DOHH2 (cell line): ENCODE measurements at regions not wholly inside any gene's neighbourhood (a gene's known extent, or its start where the extent isn't known, plus 50 kb on each side); places are given as distances from the start of the nearest gene placed in this dataset.

Experiments
- H3F3A ChIP-seq: fragments of 200-600 bp; sonication (generic), shearing (Covaris generic); 2 replicates; pipeline ENCODE4 v1.6.0; 2016; ENCODE audit warnings: antibody characterized with exemption, mild to moderate bottlenecking; ENCODE audit not compliant: control insufficient read depth, insufficient read depth
- H3K27ac ChIP-seq: fragments of 200-600 bp; sonication (generic); 2 replicates; pipeline ENCODE4 v1.5.1; 2014; ENCODE audit warnings: low read depth, mild to moderate bottlenecking, low read length, moderate library complexity
- H3K27me3 ChIP-seq: fragments of 200-600 bp; sonication (generic); 2 replicates; pipeline ENCODE4 v1.6.1; 2014; ENCODE audit warnings: mild to moderate bottlenecking, low read length, mixed read lengths; ENCODE audit not compliant: control insufficient read depth
- H3K36me3 ChIP-seq: fragments of 200-600 bp; sonication (generic); 2 replicates; pipeline ENCODE4 v1.6.1; 2014; ENCODE audit warnings: mild to moderate bottlenecking, low read length, moderate library complexity, mixed read lengths; ENCODE audit not compliant: control insufficient read depth
- H3K4me1 ChIP-seq: fragments of 200-600 bp; sonication (generic); 2 replicates; pipeline ENCODE4 v1.6.1; 2014; ENCODE audit warnings: mild to moderate bottlenecking, low read length, mixed read lengths; ENCODE audit not compliant: control insufficient read depth
- H3K4me2 ChIP-seq: fragments of 200-600 bp; sonication (generic); 2 replicates; pipeline ENCODE4 v1.6.0; 2014; ENCODE audit warnings: mild to moderate bottlenecking, low read length, moderate library complexity
- H3K4me3 ChIP-seq: fragments of 200-600 bp; sonication (generic); 2 replicates; pipeline ENCODE4 v1.5.1; 2014; ENCODE audit warnings: mild to moderate bottlenecking, low read length, mixed read lengths
- H3K79me2 ChIP-seq: fragments of 200-600 bp; sonication (generic); 2 replicates; pipeline ENCODE4 v1.6.1; 2014; ENCODE audit warnings: mild to moderate bottlenecking, low read length, mixed read lengths; ENCODE audit not compliant: control insufficient read depth
- H3K9me2 ChIP-seq: fragments of 200-600 bp; sonication (generic); replicated peaks from 2 replicates; pipeline ENCODE4 v1.6.1; 2014; ENCODE audit warnings: mild to moderate bottlenecking, low read length, mixed read lengths; ENCODE audit not compliant: control insufficient read depth
- H3K9me3 ChIP-seq: fragments of 200-600 bp; sonication (generic); 2 replicates; pipeline ENCODE4 v1.6.1; 2014; ENCODE audit warnings: antibody characterized with exemption, low read length, mixed read lengths; ENCODE audit not compliant: control insufficient read depth, insufficient read depth
- H4K20me1 ChIP-seq: fragments of 200-600 bp; sonication (generic); 2 replicates; pipeline ENCODE4 v1.6.0; 2014; ENCODE audit warnings: low read depth, mild to moderate bottlenecking, antibody characterized with exemption, low read length, moderate library complexity; ENCODE audit not compliant: control insufficient read depth, insufficient read depth
- EZH2phosphoT487 ChIP-seq: fragments of 200-600 bp; sonication (generic); IDR thresholded peaks from 2 replicates; pipeline ENCODE4 v1.6.1; 2017; ENCODE audit warnings: borderline replicate concordance, mild to moderate bottlenecking, antibody characterized with exemption, low read length, moderate library complexity, mixed read lengths
- TF ChIP-seq, protein P1 (sequence below): fragments of 200-600 bp; sonication (generic); IDR thresholded peaks from one replicate; pipeline ENCODE4 v1.5.1; 2014; ENCODE audit warnings: antibody characterized with exemption, mild to moderate bottlenecking, low read depth, low read length; ENCODE audit not compliant: poor library complexity, severe bottlenecking

DNA sequence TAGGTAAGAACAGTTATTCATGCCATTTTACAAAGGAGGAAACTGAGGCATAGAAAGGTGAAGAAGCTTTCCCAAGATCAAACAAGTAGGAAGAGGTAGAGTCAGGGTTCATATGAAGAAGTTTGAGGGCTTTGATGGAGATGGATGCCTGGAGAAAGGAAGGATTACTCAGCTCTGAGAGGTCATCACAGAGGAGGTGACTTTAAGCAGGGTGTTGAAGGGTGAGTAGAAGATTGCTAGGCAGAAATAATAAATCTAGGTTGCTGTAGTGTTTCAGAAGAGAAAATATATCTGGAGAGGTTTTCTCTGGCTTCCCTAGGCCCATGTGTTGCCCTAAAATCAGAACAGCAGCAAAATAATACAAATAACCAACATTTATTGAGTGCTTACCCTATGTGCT, 196.3 kb downstream of the PALM2AKAP2 start:
- no peak overlapping the region for H3K27ac ChIP-seq

DNA sequence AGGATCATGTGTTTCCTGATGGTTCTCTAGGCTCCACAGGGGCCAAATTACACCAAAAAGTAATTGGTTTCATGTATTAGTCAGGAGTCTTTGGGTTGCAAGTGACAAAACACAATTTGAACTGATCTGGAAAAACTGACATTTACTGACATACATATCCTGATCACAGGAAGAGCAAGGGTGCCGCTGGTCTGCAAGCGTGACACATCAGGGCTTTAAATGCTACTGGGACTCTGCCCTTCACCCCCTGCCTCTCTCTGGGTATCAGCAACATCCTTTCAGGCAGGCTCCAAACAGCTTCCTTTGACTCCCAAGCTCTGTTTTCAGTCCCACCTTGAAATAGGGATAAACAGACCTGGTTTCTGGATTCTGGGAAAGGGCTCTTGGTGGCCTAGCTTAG, 197.5 kb downstream of the PALM2AKAP2 start:
- peaks cover 7% of the 10 kb centered on the region; the same call in 1 of the 2 replicates for H3K36me3 ChIP-seq
- H3K9me2 ChIP-seq: no peaks in the 10 kb centered on the region
- no peaks in the 10 kb centered on the region for H3K9me3 ChIP-seq
- H4K20me1 ChIP-seq: no peaks in the 10 kb centered on the region
- H3F3A ChIP-seq: peaks cover 3% of the 10 kb centered on the region
- H3K27ac ChIP-seq: no peak overlapping the region
- TF ChIP-seq EZH2phosphoT487: no peak
- TF ChIP-seq, protein P1, sequence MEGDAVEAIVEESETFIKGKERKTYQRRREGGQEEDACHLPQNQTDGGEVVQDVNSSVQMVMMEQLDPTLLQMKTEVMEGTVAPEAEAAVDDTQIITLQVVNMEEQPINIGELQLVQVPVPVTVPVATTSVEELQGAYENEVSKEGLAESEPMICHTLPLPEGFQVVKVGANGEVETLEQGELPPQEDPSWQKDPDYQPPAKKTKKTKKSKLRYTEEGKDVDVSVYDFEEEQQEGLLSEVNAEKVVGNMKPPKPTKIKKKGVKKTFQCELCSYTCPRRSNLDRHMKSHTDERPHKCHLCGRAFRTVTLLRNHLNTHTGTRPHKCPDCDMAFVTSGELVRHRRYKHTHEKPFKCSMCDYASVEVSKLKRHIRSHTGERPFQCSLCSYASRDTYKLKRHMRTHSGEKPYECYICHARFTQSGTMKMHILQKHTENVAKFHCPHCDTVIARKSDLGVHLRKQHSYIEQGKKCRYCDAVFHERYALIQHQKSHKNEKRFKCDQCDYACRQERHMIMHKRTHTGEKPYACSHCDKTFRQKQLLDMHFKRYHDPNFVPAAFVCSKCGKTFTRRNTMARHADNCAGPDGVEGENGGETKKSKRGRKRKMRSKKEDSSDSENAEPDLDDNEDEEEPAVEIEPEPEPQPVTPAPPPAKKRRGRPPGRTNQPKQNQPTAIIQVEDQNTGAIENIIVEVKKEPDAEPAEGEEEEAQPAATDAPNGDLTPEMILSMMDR: no peak
- no peak overlapping the region for H3K4me2 ChIP-seq
- H3K79me2 ChIP-seq: no peaks in the 10 kb centered on the region
- H3K4me3 ChIP-seq: no peak overlapping the region
- peaks cover 39% of the 10 kb centered on the region for H3K4me1 ChIP-seq
- H3K27me3 ChIP-seq: no peaks in the 10 kb centered on the region

More for the DNA sequence above, 196.3 kb downstream of the PALM2AKAP2 start:
- no peaks in the 10 kb centered on the region for H3K9me3 ChIP-seq
- no peaks in the 10 kb centered on the region for H3K27me3 ChIP-seq
- peaks cover 12% of the 10 kb centered on the region for H3F3A ChIP-seq
- H3K36me3 ChIP-seq: peaks cover 7% of the 10 kb centered on the region; the same call in 1 of the 2 replicates
- no peak overlapping the region for H3K4me2 ChIP-seq
- H3K4me3 ChIP-seq: no peak overlapping the region
- H4K20me1 ChIP-seq: no peaks in the 10 kb centered on the region
- H3K9me2 ChIP-seq: no peaks in the 10 kb centered on the region
- H3K4me1 ChIP-seq: peaks cover 51% of the 10 kb centered on the region
- TF ChIP-seq, protein P1: no peak
- no peak for TF ChIP-seq EZH2phosphoT487
- no peaks in the 10 kb centered on the region for H3K79me2 ChIP-seq

DNA sequence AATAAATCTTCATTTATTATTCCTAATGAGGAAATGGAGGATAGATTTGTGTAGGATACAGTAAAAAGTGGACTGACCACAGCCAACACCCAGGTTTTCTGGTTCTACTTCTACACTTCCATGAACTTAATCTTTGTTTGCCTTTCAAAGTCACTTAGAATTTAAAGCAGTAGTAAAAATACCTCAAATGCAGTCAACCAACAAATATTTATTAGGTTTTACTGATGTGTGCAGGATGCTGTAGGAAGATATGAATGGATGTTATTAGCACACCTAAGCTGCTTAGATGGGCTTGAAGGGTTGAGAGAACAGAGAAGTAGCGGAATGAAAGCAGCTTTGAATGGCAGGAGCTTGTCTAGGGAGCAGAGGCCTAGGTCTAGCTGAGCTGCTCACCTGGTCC, 201.1 kb downstream of the PALM2AKAP2 start:
- no peak overlapping the region for H3K4me2 ChIP-seq
- no peaks in the 10 kb centered on the region for H3K79me2 ChIP-seq
- H3K9me3 ChIP-seq: no peaks in the 10 kb centered on the region
- TF ChIP-seq EZH2phosphoT487: no peak
- TF ChIP-seq, protein P1: no peak
- peaks cover 13% of the 10 kb centered on the region for H3K4me1 ChIP-seq
- no peak overlapping the region for H3K4me3 ChIP-seq
- H3K27ac ChIP-seq: no peak overlapping the region
- no peaks in the 10 kb centered on the region for H3F3A ChIP-seq
- no peaks in the 10 kb centered on the region for H4K20me1 ChIP-seq
- H3K9me2 ChIP-seq: no peaks in the 10 kb centered on the region
- no peaks in the 10 kb centered on the region for H3K27me3 ChIP-seq
- H3K36me3 ChIP-seq: no peaks in the 10 kb centered on the region

DNA sequence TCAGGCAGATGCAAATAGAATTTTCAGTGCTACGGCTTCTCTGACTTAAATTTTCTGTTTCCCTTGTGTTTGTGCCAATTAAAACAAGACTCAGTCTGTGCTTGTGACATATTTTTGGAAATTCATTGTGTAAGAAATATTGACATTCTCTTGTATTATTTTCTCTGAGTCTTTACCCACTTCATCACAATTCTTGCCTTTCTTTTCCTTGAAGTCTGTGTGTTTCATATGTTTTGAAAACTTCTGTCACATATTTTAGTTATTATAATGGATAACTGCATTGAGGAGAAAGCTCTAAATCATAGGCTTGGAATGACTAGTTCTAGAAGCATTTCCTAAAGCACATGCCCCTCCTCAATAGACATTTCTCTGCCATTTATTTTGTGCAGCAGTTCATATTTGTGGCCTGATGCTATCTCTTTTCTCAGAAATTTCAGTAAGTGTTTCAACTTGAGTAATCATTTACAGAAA, 206.6 kb downstream of the PALM2AKAP2 start:
- Histone ChIP-seq H3K27ac (no peak overlapping the region), H3K4me3 (no peak overlapping the region), H3K9me3 (peaks cover 8% of the 10 kb centered on the region; the same call in 1 of the 2 replicates), H3K9me2 (no peaks in the 10 kb centered on the region), H3K4me2 (no peak overlapping the region), H3K4me1 (no peaks in the 10 kb centered on the region), H3K27me3 (no peaks in the 10 kb centered on the region), H3K36me3 (no peaks in the 10 kb centered on the region), H3K79me2 (no peaks in the 10 kb centered on the region), H4K20me1 (no peaks in the 10 kb centered on the region), H3F3A (no peaks in the 10 kb centered on the region)
- TF ChIP-seq, protein P1: no peak
- TF ChIP-seq EZH2phosphoT487: no peak
